Lung (tissue), 11 donors: ENCODE measurements at regions not wholly inside any gene's neighbourhood (a gene's known extent, or its start where the extent isn't known, plus 50 kb on each side); places are given as distances from the start of the nearest gene placed in this dataset.
"Not testable (repeated sequence)": the region's sequence is repeated elsewhere in the genome, so short reads cannot be mapped to it uniquely, and the experiment has no call there.

Experiments
- ATAC-seq: fragments of 200-7000 bp; cut with Tn5 transposase; one replicate; pipeline ENCODE4 v1.9.1; 2020; ENCODE audit warnings: moderate number of reproducible peaks; ENCODE audit not compliant: insufficient read depth, low FRiP score
- DNase-seq, 3 donors: peaks; one replicate each; pipeline ENCODE4 v3.0.0-alpha.2; 2013 to 2017
- H3K27ac ChIP-seq, 2 donors: one replicate each; pipeline ENCODE4 v1.5.1; 2013; ENCODE audit warnings: mild to moderate bottlenecking in 2 of 2, moderate library complexity in 2 of 2, control low read depth in 1 of 2, inconsistent platforms in 1 of 2, low read depth in 1 of 2, low read length in 1 of 2
- H3K27me3 ChIP-seq, 3 donors: one replicate each; pipeline ENCODE4 v1.5.1; 2013; ENCODE audit warnings: low read length in 2 of 3; ENCODE audit not compliant: control insufficient read depth in 3 of 3, insufficient read depth in 3 of 3
- H3K36me3 ChIP-seq, 4 donors: one replicate each; pipeline ENCODE4 v1.5.1; 2013; ENCODE audit warnings: low read length in 4 of 4, mild to moderate bottlenecking in 1 of 4, moderate library complexity in 1 of 4; ENCODE audit not compliant: control insufficient read depth in 4 of 4, insufficient read depth in 4 of 4
- H3K4me1 ChIP-seq, 5 donors: one replicate each; pipeline ENCODE4 v1.5.1; 2013; ENCODE audit warnings: low read length in 5 of 5, mild to moderate bottlenecking in 2 of 5, moderate library complexity in 1 of 5; ENCODE audit not compliant: control insufficient read depth in 5 of 5, insufficient read depth in 5 of 5
- H3K4me3 ChIP-seq: one replicate; pipeline ENCODE4 v1.5.1; 2013; ENCODE audit warnings: mild to moderate bottlenecking, control low read depth, moderate library complexity
- H3K9ac ChIP-seq, 2 donors: one replicate each; pipeline ENCODE4 v1.5.1; 2013; ENCODE audit warnings: low read length in 2 of 2, control low read depth in 1 of 2; ENCODE audit not compliant: insufficient read depth in 1 of 2
- H3K9me3 ChIP-seq, 4 donors: one replicate each; pipeline ENCODE4 v1.5.1; 2013; ENCODE audit warnings: low read length in 3 of 4, mild to moderate bottlenecking in 1 of 4, moderate library complexity in 1 of 4; ENCODE audit not compliant: control insufficient read depth in 4 of 4, insufficient read depth in 3 of 4
- CTCF ChIP-seq: IDR thresholded peaks from 2 replicates; pipeline ENCODE4 v1.5.1; 2012; ENCODE audit warnings: mild to moderate bottlenecking; ENCODE audit errors: control extremely low read depth, extremely low read depth
- whole genome bisulfite sequencing, 2 donors: extraction: QIAGEN DNeasy Blood & Tissue Kit; methylation state at CpG; one replicate each; pipeline ENCODE4 v1.1.7; 2013; 5-methylcytosine and 5-hydroxymethylcytosine counted together
- donor health status: control.
- donor health status: control.
- donor health status: Bipolar disorder and iron deficiency.
- donor health status: healthy.
- donor health status: DM: yes; HTN: yes; CAD: no.

GRCh38 chr4:95761871-95762270 is 78.0 kb upstream of the PDHA2 start:
- WGBS, 2 donors: 77 to 79% methylated on average over 3 of the region's 3 CpGs
- Histone ChIP-seq H3K27ac (no peak overlapping the region), H3K9ac (no peak overlapping the region), H3K4me1 (no peaks in the 10 kb centered on the region), H3K9me3 (peaks cover 0 to 5% (median 0%) of the 10 kb centered on the region in 4 donors), H3K4me3 (no peak overlapping the region), H3K36me3 (no peaks in the 10 kb centered on the region), H3K27me3 (no peaks in the 10 kb centered on the region)
- no peak for TF ChIP-seq CTCF
- DNase-seq (no peak), ATAC-seq (no peak)

GRCh38 chr4:95761426-95761825 is 78.5 kb upstream of the PDHA2 start:
- H3K36me3 ChIP-seq: no peaks in the 10 kb centered on the region
- H3K4me3 ChIP-seq: no peak overlapping the region
- no peaks in the 10 kb centered on the region for H3K27me3 ChIP-seq
- H3K4me1 ChIP-seq: no peaks in the 10 kb centered on the region
- peaks cover 0 to 5% (median 0%) of the 10 kb centered on the region in 4 donors for H3K9me3 ChIP-seq
- DNase-seq (peak in 1 of 3 donors; percentile 10), ATAC-seq (no peak)
- TF ChIP-seq CTCF: no peak
- no peak overlapping the region for H3K9ac ChIP-seq
- 69 to 89% methylated on average over 1 of the region's 1 CpG for WGBS, 2 donors
- H3K27ac ChIP-seq: no peak overlapping the region

- WGBS, 2 donors: 18 to 36% methylated on average over 1 of the region's 1 CpG
- H3K27ac ChIP-seq, H3K9ac ChIP-seq, H3K36me3 ChIP-seq, ATAC-seq, H3K27me3 ChIP-seq, H3K4me1 ChIP-seq, H3K9me3 ChIP-seq, H3K4me3 ChIP-seq, DNase-seq: not testable (repeated sequence)
These were observed 79.2 kb upstream of the PDHA2 start for GRCh38 chr4:95760646-95761045.

GRCh38 chr4:95758001-95758400 is 81.9 kb upstream of the PDHA2 start:
- no peak for TF ChIP-seq CTCF
- ATAC-seq (no peak), DNase-seq (no peak)
- H3K4me1 ChIP-seq: no peaks in the 10 kb centered on the region
- no peaks in the 10 kb centered on the region for H3K27me3 ChIP-seq
- no peak overlapping the region for H3K27ac ChIP-seq
- H3K36me3 ChIP-seq: no peaks in the 10 kb centered on the region
- H3K9ac ChIP-seq: no peak overlapping the region
- H3K4me3 ChIP-seq: no peak overlapping the region
- H3K9me3 ChIP-seq: no peaks in the 10 kb centered on the region
